NCI-H2227 (cell line): ENCODE measurements at regions not wholly inside any gene's neighbourhood (a gene's known extent, or its start where the extent isn't known, plus 50 kb on each side); places are given as distances from the start of the nearest gene placed in this dataset.

Experiments
- DNase-seq: peaks from one replicate; lab custom pipeline; 2025; ENCODE audit not compliant: unreplicated experiment; lab: John Stamatoyannopoulos, UW

DNA sequence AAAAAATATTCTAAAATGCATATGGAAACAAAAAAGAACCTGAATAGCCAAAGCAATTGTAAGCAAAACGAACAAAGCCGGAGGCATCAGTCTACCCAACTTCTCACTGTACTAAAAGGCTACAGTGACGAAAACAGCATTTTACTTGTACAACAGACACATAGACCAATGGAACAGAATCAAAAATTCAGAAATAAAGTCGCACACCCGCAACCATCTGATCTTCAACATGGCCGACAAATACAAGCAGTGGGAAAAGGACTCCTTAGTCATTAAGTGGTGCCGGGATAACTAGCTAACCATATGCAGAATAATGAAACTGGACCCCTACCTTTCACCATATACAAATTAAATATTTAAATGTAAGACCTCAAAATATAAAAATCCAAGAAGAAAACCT is 203.9 kb upstream of the PPFIA2 start:
- DNase-seq: no peak

DNA sequence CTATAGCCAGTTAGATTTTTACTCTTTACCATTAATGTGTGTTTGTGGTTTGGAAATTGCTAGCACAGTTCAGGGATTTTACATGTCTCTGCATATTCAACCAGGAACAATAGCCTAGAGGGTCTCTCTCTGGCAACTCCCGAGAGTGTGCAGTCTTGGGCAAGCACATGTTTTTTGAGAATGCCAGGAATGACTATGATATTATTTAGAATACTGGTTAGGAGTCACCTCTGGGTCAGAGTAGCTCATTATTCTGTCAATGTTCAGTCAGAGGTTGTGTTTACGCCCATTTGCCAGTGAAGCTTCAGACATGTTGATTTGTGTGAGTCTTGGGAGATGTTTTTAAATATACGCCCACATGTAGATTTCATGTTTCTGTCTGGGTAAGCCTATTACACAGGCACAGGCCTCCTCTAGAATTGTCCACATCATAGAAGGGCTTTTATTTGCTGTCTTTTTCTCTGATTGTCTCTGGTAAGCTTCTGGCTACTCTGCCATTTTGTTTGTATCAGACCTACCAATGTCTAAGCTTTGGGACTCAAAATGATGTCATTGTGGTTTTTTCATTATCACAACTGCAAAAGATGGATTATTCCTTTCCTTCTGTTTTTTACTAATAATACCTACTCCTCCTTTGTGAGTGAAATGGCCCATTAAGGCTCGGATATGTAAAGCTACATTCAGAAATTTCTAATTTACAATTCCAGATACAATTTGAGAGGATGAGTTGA is 203.1 kb upstream of the PPFIA2 start:
- DNase-seq: peak; percentile 7

DNA sequence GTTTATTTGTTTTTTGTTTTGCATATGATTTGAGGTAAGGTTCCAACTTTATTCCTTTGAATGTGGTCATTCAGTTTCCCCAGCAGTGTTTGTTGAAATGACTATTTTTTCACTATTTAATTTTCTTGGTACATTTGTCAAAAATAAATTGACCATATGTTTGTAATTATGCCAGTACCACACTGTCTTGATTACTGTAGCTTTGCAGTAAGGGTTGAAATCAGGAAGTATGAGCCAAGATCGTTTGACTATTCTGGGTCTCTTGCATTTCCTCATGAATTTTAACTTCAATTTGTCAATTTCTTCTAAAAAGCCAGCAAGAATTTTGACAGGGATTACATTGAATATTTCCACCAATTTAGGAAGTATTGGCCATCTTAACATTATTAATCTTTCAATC is 199.3 kb upstream of the PPFIA2 start:
- no peak for DNase-seq

DNA sequence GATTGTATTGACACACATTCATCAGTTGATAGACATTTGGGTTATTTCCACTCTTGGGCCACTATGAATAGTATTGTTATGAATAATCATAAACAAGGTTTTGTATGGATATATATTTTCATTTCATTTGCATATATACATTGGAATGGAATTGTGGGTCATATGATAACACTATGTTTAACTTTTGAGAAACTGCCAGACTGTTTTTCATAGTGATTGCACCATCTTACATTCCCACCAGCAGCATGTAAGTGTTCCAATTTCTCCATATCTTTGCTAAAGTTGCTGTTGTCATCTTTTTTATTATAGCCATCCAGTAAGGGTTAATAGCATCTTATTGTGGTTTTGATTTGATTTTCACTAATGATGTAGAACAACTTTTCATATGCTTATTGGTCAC is 198.5 kb upstream of the PPFIA2 start:
- no peak for DNase-seq

DNA sequence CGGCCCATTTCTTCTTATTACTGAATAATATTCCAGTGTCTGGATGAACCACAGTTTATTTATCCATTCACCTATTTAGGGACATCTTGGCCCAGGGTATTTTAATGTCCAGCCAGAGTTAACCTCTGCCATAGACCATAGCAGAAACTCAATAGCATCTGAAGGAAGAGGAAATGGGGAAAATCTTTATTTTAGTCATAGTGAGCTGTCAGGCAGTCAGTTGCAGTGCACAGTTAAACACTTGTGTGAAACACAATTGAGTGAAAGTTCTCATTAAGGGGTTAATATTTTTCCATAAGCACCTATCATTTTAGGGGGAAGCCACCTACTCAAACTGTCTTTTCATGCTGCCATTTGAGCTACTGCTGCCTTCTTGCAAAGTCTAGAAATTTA is 197.3 kb upstream of the PPFIA2 start:
- no peak for DNase-seq

DNA sequence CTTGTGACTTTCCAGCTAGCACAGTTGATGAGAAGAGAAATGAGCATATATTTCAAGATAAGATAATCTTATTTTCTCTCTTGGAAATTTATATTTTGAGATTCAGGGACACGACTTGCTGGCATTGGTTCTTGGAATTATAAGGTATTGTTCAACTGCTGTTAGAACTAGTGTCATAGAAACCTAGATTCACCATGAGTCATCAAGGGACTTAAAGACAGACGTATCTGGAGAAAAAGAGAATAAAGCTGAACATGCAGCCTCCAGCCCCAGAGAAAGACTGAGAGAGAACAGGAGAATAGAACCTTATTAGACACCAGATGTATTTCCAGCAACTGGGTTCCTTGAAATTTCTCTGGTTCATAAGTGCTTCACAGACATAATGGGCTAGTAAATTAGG is 194.4 kb upstream of the PPFIA2 start:
- DNase-seq: no peak

DNA sequence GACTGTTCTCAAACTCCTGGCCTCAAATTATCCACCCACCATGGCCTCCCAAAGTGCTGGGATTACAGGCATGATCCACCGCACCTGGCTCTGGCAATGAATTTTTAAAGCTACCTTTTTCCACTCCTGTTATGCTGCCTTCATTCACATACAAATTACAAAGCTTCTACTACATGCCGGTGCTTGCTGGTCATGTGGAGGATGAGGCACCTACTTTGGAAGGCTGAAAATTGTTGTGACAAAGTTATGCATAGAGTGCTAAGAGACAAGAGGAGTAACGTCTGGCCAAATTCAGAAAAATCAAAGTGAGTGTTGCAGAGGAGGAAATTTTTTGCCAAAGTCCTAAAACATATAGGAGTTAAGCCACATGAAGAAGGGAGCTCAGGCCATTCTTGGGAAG is 191.7 kb upstream of the PPFIA2 start:
- DNase-seq: no peak

DNA sequence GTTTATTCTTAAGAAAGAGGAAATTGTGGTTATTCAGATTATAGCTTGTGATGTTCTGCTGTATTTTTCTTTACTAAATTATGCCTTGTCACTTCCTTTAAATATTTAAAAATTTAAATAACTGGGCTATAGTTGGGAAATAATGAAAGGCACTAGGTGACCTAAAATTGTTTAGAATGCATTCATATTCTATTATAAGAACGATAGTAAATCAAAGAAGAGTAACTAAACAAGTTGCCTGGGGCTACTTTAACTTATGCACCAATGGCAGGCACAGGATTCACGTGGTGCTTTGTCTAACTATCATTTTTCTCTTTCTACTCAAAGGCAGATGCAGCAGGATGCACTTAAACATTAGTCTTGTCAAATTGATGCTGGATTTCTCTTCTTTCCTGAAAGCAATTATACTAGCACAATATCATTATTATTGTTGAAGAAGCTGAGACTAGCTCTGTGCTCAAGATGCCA is 190.7 kb upstream of the PPFIA2 start:
- DNase-seq: peak; percentile 42

DNA sequence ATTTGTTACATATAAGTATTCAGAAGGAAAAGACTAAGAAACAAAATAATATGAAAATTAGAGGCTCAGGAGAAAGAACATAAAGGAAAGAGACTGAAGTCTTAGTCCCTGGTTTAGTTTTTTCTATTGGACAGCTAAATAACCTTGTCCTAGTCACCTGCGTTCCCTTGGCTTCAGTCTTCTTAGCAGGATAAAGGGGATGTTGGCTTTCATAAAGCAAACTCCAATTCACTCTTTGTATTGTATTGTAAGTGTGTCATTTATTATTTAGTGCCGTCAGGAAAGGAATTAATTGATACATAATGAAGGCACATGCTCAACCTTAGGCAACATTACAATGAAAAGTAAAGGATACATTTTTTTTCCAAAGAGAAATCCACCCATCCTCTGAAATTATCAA is 190.3 kb upstream of the PPFIA2 start:
- no peak for DNase-seq

DNA sequence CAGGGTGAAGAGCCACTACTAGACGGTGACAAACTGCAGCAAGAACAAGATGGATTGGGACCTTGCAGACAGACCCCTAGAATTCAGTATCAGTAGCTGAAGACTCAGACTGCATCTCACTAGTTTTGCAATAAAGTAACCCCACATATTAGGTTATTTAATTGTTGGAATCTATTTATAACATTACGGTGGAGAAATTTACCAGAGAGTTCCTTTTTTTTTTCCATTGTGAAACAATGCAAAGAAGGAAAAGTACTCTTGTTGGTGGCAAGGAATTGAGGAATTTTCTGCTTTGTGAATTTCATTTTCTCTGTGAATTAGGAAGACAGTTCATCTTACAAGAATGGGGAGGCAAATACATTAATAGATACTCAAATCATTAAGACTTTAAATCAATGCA is 185.7 kb upstream of the PPFIA2 start:
- DNase-seq: no peak

DNA sequence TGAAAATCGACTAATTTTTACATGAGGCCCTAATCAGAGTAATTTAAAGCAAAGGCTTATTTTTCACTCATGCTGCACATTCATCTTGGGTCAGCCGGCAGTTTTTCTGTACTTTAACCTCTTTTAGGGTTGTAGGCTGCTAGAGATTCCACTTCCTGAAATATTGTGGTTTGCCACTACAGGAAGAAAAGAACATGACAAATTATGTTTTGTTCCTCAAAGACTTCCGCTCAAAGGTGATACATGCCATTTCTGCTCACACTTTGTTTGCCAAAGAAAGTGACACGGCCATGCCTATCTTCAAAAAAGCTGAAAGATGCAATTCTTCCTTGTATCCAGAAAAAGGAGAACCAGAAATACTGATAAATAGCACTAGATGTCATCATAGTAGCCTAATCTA is 183.4 kb upstream of the PPFIA2 start:
- no peak for DNase-seq

DNA sequence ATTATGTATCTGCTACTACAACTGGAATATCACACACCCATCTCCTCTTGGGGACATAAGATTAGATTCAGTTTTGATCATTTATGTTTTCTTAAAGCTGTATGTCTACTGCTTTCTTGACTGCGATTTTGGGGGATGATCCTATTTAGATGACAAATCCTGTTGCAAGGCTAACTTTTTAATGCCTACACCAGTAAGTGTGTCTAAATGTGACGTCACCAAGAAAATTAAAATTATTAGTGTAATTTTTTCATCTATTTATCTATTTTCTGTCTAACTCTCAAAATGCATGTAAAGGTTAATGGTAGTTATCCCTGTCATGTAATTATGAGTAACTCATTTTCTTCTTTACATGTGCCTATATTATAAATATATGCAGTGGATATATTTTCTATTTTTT is 170.9 kb upstream of the PPFIA2 start:
- DNase-seq: no peak

DNA sequence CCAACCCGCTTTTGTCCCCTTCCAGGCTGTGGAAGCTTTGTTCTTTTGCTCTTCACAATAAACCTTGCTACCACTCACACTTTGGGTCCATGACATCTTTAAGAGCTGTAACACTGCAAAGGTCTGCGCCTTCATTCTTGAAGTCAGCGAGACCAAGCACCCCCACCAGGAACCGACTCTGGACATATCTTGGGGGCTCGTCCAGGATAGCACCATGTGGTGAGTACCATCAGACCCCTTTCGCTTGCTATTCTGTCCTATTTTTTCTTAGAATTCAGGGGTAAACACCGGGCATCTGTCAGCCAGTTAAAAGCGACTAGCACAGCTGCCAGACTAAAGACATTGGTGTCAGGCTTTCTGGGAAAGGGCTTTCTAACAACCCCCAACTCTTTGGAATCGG is 137.6 kb upstream of the PPFIA2 start:
- peak; percentile 13 for DNase-seq

DNA sequence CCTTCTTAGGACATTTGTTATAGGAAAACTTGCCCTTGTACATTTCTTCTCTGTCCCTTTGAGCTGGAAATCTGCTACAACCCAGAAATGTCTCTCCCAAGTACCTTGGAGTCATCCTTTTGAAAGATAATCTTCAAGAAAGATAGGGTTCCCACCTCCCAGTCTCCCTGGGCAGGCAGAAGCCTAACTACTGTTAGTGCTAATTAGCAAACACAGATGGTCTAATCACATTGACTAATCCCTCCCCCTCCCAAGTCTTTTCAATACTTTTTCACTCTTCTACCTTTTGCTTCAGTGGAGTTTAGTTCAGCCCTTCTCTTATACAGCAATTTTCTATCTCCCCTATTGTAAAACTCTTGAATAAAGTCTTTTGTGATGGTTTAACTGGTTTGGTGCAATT is 129.8 kb upstream of the PPFIA2 start:
- no peak for DNase-seq

DNA sequence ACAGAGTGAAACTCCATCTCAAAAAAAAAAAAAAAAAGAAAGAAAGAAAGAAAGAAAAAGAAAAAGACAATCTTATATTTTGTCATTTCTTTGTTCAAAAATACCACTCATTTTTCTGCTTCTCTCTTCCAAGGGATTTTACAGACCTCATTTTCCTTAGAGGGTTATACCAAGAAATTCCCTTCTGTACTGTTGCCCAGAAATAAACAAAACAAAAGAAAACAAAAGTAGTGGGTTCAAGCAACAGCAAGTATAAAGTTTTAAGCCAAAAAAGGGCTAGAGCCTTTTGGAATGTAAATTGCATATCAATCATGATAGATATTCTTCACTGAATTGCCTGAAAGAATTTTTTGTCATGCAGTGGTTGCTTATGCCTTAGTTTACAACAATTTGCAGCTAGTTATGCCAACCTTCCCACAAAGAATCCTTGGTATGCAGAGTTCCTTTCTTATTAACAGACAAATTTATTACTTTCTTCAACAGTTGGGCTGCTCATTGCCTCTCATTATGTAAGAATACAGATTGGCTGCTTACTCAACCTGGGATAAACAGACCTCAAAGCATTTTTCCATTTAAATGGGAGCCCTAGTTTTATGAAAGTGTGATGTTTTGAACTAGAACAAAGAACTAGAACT is 129.1 kb upstream of the PPFIA2 start:
- DNase-seq: no peak

DNA sequence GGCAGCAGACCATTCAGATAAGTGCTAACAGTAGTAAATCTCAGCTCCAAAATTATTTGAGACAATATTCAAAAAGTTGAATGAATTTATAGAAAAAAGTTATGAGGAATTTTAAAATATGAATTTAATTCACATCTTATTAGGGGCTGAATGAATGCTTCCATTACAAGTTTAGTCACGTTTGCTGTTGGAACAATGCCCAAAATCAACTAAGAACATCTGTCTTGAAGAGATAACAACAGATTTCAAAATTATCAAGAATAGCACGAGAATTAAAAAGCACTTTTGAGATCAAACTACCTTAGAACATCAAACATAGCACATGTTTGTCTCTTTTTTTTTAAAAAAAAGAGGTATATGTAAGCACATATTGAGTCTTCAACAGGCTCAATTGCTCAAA is 115.4 kb upstream of the PPFIA2 start:
- no peak for DNase-seq

DNA sequence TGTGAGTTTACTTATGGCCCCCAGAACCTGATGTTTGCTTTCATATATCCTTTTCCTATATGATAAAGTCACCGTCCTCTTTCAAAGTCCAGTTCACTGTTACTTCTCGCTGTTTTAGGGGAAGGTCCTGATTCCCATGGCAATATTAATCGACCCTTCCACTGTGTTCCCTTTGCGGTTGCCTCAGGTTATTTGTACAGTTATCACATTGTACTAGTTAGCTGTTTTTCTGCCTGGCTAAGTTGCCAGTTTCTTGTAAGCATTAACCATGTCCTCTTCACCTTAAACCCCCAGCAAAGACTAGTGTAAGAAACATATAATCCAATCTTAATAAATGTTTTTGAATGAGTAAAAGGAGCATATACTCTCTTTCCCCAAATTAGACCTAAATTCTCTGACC is 115.0 kb upstream of the PPFIA2 start:
- DNase-seq: no peak

DNA sequence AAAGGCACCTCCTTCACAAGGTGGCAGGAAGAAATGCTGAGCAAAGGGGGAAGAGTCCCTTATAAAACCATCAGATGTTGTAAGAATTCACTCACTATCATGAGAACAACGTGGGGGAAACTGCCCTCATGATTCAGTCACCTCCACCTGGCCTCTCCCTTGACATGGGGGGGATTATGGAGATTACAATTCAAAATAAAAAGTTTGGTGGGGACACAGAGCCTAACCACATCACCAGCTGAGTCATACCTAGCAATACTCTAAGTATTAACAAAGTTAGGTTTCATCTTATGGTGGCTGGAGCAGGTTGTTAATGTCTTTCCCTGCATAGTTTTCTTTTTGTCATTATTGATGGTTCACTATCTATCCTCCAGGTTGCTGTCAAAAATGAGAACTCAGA is 113.2 kb upstream of the PPFIA2 start:
- DNase-seq: no peak

DNA sequence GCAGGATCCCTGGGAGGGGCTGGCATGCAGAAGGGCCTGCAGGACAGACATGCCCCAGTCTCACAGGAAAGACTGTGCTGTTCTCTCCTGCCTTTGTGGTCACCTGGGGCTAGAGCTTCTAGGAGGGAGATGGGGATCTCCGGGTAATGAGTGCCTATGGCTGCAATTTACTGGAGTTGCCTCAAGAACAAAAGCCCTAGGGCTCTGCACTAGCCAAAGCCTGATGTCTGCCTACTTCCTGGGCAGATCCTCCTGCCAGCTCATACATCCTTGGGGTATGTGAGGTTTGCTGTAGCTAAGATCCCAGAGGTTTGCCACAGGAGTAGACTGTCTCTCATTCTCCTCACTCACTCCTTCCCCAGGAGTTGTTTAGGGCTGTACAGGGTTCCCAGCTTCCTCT is 106.9 kb upstream of the PPFIA2 start:
- no peak for DNase-seq

DNA sequence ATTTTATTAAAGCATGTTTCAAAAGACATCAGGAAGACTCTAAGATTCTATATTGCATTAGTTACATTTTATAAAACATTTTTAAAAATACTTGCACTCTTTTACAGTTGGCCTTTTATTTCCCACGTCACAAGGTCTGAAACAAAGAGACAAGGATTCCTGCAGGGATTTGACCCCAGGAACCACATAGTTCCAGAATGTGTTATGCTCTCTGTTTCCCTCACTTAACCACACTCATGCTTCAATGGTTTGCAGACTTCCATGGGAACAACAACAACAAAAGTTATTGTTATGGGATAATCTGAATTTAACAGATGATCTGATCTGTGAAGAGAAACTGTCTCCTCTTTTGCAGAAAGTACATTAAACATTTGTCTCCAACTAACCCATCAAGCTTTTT is 104.3 kb upstream of the PPFIA2 start:
- DNase-seq: no peak

DNA sequence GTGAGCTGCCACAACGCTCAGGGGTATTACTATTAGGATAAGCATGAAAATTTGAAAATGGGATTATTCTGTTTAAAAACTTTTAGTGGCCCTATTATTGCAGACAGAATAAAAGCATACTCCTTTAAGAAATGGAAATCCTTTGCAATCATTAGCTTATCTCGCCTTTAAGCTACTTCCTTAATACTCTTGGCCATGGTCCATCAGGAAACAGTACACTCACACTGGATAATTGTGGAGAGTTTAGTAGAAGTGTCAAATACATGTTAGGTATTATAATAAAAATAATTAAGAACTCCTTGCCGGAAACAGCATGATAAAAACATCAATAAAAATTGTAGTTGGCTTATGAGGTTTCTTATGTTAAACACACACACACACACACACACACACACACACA is 100.4 kb upstream of the PPFIA2 start:
- no peak for DNase-seq

DNA sequence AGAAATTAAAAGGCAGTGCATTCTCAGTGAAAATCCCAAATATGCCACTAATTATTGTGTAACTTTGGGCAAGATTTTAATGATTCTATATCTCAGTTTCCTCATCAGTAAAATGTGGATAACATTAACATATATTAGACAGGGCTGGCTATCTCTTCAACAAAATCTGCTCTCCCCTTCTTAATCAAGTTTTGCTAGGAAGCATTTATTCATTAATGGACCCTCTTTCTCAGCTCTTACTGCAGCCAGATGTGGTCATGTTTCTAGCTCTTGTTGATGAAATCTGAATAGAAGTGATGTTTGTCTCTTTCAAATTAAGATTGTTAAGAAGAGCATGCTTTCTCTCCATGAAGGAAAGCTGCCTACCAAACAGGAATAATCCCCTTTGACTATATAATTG is 84.4 kb upstream of the PPFIA2 start:
- no peak for DNase-seq

DNA sequence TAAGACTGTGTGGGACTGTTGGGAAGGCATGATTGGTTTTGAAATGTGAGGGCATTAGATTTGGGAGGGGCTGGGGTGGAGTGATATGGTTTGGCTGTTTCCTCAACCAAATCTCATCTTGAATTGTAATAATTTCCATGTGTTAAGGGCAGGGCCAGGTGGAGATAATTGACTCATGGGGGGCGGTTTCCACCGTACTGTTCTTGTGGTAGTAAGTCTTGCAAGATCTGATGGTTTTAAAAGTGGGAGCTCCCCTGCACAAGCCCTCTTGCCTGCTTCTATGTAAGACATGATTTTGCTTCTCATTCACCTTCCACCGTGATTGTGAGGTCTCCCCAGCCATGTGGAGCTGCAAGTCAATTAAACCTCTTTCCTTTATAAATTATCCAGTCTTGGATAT is 76.6 kb upstream of the PPFIA2 start:
- no peak for DNase-seq
